COR-L47 (cell line): ENCODE measurements at regions not wholly inside any gene's neighbourhood (a gene's known extent, or its start where the extent isn't known, plus 50 kb on each side); places are given as distances from the start of the nearest gene placed in this dataset.
"Not testable (repeated sequence)": the region's sequence is repeated elsewhere in the genome, so short reads cannot be mapped to it uniquely, and the experiment has no call there.

ENCODE experiments used
- DNase-seq: peaks from one replicate; lab custom pipeline; 2025; lab: John Stamatoyannopoulos, UW

DNA sequence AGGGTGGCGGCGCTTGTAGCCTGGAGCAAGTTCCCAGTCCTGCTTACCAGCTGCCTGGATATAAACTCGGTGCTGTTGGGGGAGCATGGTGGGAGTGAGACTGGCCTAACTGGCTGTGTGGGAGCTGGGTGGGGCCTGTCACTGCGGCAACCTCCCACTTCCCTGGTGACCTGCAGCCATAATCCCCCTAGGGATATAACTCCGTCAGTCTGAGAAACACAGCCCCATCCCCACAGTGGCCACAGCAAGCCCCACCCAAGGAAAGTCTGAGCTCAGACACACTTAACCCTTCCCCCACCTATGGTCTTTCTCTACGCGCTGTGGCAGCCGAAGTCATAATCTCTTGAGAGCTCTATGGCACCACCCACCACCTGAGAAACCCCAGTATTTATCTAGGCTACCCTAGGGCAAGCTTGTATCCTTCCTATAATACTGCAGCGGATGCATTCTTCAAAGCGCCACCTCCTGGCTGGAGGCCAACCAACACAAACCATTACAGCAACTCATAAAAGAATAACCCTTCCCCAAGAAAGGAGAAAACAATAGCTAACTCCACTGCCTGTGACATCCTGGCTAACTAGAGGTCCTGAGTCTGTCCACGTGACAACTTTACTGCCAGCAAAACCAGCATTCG is 57.4 kb downstream of the ZNF648 start:
- no peak for DNase-seq

DNA sequence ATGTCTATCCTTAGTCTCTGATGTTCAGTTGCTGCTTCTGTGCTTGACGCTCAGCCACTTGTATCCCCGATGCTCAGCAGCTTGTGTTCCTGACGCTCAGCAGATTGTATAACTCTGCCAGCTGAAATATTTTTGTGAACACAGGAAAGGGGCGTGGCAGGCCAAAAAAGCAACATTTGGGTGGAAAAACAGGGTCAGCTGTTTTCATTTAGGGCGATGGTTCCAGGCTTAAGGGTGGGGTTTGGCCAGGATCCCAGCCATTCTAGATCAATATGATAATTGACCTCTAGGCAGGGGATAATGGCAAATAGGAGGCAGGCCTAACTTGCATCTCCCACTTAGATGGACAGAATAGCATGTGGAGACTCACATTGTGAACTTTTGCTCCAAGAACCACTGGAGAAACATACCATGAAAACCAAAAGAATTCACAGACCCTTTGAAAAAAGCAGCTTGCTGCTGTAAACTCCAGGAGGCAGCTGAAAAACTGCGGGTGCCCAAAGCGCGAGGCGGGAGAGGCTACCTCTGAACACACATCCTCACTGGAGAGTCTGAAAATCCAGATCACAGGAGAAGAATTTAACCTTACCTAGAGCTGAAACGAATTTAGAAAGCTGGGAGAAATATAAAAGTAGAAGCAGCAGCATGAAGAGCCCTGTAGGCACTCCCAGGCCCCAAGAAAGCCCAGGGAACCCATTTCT is 58.3 kb downstream of the ZNF648 start:
- no peak for DNase-seq

DNA sequence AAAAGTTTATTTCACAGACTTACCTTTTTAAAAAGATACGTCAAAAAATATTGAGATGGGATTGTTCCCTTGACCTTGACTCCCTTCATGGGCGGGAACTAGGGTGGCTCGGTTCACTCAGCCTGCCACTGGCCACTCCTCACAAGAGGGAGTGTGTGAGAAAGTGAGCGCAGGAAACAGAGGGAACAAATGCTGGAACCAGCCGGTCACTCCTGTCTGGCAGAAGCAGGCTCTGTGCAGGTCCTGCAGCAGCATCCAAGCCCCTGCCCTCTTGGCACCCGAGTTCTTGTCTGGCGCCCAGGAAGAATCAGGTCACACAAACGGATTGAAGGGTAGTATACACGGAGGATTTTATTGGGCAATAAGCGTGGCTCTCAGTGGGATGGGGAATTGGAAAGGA is 58.9 kb downstream of the ZNF648 start:
- DNase-seq = no peak

DNA sequence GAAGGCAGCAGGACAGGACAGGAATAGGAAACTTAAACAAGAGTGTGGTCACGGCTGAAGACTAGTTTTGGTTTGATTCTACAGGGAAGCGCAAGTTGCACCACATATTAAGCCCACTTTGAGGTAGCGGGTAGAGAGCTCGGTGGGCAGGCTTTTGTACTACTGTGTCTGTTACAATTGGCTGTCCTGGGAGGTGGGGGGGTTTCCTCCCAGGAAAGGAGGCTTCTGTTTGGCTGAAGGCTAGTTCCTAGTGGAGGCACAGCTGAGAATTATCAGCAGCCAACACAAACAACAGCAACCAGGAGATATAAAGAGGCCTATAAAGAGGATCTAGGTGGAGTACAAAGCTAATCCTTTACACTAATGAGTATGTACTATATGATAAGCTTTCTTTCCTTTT is 62.7 kb downstream of the ZNF648 start:
- DNase-seq = no peak

DNA sequence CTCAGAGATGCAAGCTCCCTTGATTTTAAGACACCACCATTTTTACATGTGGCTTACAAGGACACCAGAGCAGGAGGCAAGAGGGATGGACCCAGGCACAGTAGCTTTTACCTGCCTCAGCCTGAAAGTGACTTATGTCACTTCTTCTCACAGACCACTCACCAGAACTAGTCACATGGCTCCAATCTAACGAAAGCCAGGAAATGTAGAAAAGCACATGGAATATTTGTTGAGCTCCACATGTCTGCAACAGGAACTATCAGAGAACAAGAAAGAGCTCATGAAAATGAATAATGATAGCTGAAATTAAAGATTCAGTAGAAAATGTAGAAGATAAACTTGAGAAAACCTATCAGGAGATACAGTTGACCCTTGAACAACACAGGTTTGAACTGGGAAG is 69.4 kb downstream of the ZNF648 start:
- no peak for DNase-seq

DNA sequence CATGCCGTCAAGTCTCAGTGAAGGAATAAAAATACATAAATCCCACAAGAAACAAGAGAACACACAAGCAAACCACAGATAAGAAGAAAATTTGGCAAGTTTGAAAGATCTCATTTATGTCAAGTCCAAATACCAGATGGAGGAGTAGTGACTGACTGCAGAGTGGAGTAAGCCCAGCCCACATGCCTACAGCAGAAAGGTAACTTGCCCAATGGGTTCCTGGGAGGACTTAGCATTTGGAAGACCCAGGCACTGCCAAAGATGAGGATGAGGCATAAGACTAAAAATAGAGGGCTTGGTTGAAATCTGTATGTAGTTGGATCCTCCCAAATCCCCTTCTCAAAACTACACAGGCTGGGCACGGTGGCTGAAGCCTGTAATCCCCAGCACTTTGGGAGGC is 70.8 kb downstream of the ZNF648 start:
- DNase-seq = no peak

DNA sequence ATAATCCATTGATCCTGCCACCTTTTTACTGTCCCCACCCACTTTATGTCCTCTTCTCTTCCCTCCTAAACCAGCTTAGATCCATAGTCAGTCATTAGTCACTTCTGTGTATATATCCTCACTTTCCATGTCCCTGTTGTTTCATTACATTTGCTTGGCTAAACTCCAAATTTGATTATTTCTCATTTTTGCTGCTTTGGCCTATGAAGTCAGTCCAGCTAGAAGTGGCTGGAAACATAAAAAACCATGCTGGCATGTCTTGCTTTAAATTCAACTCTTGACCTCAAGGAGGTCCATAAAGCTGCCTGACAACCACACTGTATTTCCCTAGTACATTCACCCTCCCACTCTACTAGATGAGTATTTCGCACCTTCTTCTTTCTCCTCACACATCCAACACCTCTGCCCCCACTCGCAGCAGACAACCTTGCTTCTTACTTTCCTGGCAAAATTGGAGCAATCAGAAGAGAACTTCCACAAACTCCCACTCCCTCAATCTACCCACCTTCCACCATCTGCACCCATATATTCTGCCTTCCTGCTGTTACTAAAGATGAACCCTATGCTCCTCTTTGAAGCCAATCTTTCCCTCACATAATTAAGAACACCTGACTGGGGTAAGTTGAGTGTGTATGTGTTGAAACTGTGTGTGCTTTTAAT is 72.1 kb downstream of the ZNF648 start:
- DNase-seq = no peak

DNA sequence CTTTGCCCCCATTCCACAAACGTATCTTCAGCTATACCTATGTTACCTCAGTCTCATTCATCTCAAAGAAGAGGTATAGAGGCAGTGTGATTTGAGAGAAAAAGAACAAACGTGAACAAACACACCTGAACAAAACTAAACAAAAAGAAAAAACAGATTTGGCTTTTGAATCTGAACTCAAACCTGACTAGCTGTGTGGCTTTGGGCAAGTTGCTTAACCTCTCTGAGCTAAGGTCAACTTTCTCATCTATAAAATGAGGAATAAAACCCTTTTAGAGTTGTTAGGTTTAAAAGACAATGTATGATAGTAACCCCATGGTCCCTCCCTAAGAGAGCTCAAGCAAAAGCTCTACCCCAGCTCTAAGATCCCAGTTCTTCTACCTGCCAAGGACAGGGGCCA is 73.5 kb downstream of the ZNF648 start:
- no peak for DNase-seq

DNA sequence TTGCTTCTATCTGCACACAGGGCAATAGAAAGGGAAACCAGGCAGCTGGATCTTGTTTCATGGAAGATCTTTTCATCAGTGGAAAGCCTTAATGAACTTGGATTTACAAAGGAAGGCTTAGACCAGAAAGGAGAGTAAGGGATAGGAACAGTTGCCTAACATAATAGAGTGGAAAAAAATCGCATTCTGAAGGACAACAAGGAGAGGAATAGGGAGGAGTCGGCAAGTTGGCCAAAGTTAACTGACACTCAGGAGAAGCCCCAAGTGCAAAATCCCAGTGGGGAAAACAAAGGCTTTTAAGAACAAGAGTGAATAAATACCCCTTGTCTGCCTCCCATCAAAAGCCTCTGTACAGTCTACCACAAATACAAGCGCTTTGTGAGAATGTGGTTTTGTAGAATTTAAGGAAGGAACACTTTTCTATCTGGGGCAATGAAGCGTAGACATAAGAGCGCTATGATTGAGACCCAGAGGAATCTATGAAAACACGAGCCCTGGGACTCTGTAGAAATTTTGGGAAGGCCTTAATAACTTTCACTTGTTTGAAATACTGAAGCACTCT is 74.1 kb downstream of the ZNF648 start:
- no peak for DNase-seq

DNA sequence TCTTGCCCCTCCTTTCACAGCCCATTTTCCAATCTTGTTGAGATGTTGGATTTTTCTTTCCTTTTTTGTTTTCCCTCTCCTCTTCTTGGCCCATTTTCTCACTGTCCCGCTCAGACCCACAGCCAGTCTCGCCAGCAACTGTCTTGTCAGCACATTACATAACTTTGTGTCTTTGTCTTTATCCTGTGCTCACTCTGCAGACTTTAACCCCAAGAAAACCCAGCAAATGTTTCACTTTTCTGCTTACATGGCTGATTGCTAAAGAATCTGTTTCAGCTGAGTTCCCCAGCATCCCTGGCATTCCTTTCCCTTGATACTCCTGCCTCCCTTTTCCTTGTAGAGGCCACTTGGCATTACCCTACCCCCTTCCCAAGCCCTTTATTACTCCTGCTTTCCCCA is 74.6 kb downstream of the ZNF648 start:
- DNase-seq = no peak

DNA sequence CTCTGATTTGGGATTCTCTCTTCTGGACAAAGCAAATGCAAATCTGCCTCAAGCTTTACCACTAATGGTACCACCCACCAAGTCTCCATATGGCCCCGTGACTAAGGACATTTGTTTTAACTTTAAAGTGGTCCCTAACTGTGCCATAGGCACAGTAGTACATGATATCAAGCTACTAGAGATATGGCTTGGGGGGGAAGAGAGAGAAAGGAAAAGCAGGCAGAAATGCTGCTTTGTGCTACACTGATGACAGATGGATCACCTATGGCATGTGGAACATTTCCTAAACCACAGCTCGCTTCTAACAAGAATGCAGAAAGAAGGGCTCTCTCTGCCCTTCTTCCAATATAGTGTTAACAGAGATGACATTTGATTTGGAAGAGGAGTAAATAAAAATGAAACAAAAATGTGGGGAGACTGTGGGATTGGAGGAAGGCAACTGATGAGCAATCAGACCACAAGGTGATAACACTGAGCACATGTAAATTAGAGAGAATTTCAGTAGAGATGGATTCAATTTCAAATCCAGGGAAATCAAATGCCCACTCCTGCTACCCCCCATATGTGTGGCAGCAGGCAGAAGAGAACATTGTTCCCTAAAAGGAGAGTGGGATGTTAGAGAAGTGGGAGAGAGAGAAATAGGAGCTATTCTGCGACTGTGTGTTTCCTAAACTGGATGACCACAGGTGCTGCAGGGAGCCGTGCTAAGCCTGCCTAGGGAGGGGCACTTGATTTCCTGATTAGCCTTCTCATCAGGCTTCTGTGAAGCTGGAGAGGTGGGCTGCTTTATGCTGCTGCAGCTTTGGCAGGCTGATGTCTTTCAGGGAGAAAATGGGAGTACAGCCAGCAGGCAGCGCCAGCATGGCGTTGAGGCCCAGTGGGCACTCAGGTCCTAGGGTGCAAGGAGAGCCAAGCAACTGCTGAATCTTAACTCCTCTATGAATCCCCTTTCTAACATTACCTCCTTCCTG is 75.3 kb downstream of the ZNF648 start:
- DNase-seq = no peak

DNA sequence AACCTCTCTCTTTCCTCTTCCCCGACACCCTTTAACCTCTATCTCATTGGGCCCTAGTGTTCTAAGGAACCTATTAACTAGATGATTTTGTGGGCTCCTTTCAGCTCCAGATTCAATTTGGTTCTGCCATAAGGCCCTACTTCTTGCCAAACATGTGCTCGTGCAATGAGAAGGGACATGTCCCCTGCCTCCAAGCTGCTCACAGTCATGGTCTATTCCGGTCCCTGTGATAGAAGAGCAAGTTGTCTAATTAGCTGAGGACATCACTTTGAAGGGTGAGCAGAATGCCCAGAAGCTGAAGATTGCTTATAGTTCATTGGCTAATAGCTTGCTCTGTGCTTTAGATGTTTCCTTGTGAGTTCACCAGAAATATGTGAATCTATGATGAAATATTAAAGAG is 76.2 kb downstream of the ZNF648 start:
- no peak for DNase-seq

DNA sequence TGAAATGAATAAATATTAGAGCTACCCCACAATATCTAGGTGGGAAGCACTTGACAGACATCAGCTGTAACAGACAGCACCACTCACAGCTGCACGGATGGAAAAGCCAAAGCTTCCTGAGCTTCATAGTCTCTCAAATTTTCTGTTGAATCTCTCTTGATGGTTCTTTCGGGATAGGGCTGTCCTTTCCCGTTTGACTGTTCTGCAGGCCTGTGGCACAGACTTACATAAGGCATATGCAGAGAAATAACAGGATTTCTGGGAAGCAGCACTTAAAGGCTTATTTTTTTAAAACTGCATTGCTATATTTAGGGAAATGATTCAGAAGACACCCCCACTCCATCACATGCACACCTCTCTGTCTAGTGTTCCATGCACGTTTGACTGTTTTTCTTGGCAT is 77.5 kb downstream of the ZNF648 start:
- DNase-seq = no peak

DNA sequence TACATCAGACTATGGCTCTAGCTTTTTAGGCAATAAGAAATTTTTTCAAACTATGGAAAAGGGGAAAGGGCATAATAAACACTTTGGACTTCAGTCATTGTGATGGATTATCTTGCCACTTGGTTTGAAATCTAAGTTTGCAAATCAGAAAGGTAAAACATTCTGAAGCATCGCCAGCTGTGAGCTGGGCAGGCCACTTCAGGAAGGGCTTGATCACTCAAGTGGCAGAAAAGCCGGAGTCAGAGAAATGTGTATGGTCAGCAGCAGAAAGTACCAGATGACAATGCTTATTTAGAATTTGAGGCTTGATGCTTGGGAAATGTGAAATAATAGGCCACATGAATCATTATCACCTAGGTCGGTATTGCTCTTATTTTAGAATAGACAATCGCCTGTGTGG is 79.7 kb downstream of the ZNF648 start:
- DNase-seq = no peak

DNA sequence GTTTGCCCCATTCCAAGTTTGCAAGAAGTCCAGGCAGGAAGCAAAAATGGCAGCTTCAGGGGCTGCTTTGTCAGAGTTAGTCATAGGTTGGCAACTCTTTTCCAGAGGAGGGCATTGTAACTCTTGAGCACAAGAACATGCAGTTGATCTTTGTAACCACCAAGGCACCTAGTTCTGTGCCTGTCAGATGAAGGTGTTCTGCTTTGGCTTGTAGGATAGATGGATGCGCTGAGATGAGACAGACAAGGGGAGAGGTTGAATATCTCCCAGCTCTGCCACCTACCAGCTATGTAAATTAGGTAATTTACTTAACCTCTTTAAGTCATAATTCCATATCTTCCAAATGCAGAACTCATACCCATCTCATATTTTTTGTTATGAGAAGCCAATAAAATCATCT is 89.3 kb downstream of the ZNF648 start:
- no peak for DNase-seq

DNA sequence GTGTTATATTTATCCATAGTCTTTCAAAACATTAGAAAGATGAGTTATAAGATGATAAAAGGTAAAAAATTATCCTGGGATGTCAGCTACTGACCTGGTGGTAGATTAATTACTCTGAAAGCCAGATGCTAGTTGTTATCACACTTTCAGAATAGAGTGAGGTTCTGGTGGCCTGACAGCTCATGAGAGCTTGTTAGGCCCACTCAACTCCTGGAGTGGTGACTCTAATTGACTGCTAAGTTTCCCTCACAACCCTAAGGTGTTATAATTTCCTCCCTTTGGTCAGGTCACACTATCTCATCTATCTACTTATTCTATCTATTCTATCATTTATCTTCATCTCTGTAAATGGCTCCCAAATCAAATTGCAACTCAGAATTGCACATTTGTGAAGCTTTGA is 90.1 kb downstream of the ZNF648 start:
- no peak for DNase-seq

DNA sequence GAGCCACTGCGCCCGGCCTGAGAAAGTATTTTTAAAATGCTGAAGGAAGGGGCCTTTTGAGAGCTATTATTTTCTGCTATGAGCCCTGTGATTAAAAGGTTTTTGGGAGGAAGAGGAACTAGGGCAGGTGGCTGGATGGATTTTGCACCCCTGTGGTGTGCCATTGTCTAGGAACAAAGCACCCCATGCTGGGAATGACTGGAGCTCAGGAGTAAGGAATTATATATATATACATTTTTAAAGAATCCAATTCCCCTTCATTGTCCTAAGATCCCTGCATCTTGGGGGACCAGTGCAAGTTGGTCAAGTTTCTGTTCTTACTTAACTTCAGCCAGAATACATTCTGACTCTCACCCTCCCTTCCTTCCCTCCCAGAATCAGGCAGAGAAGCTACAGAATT is 91.6 kb downstream of the ZNF648 start:
- DNase-seq = peak; percentile 27

DNA sequence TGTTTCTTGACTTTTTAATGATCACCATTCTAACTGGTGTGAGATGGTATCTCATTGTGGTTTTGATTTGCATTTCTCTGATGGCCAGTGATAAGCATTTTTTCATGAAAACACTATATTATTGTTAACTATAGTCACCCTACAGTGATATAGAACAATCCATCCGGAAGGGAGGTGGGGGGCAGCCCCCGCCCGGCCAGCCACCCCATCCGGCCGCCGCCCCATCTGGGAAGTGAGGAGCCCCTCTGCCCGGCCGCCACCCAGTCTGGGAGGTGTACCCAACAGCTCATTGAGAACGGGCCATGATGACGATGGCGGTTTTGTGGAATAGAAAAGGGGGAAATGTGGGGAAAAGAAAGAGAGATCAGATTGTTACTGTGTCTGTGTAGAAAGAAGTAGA is 106.8 kb downstream of the ZNF648 start:
- not testable (repeated sequence) for DNase-seq

DNA sequence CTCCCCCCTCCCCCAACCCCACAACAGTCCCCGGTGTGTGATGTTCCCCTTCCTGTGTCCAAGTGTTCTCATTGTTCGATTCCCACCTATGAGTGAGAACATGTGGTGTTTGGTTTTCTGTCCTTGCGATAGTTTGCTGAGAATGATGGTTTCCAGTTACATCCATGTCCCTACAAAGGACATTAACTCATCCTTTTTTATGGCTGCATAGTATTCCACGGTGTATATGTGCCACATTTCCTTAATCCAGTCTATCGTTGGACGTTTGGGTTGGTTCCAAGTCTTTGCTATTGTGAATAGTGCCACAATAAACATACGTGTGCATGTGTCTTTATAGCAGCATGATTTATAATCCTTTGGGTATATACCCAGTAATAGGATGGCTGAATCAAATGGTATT is 107.3 kb downstream of the ZNF648 start:
- DNase-seq = not testable (repeated sequence)

DNA sequence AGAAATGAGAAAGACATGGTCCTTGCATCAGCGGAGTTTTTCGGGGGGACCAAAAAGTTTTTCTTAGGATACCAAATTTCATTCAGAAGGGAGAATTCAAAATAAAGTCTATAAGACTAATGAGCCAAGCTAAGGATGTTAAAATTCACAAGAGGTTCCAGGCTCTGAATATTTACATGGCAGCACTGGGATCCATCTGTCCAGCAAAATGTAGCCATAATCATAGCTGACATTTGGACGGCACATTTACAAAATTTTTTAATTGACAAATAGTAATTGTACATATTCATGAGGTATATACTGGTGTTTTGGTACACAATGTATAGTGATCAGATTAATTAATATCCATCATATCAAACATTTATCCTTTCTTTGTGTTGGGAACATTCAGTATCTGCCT is 107.9 kb downstream of the ZNF648 start:
- no peak for DNase-seq

DNA sequence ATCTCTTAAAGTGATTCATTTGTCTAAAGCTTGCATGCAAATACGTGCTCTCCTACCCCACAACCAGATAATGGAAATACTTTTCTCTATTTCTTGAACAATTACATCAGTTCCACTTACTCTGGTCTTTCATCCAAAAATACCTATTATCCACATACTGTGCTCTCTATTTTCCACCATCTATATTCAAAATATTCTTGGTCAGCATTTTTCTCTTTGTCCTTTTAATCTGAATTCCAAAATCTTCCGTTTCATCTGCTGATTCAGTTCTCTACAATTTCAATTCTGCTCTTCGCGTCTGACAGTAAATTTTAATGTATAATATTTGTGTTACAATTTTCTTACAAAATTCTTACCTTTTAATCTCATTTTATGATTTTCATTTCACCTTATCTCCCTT is 110.3 kb downstream of the ZNF648 start:
- no peak for DNase-seq

DNA sequence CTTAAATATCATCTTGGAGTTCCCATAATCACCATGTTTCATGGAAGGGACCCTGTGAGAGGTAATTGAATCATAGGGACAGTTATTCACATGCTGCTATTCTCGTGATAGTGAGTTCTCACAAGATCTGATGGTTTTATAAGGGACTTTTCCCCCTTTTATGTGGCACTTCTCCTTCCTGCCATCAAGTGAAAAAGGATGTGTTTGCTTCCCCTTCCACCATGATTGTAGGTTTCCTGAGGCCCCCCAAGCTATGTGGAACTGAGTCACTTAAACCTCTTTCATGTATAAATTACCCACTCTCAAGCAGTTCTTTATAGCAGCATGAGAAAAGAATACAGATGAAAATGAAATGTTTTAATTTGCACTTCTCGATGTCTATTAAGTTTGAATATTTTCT is 112.0 kb downstream of the ZNF648 start:
- no peak for DNase-seq
